WTC11 (cell line): ENCODE measurements at regions not wholly inside any gene's neighbourhood (a gene's known extent, or its start where the extent isn't known, plus 50 kb on each side); places are given as distances from the start of the nearest gene placed in this dataset.

Experiments used
- ATAC-seq: fragments of 200-7000 bp; cut with Tn5 transposase; 2 replicates; pipeline ENCODE4 v1.10.0; 2021; ENCODE audit warnings: mild to moderate bottlenecking, moderate library complexity
- CTCF ChIA-PET: fragments of 300-600 bp; sonication (Branson Sonifier 250); formaldehyde crosslinking; loops from one replicate; lab custom pipeline; 2021; ENCODE audit warnings: antibody characterized with exemption; lab: Charles Lee
- POLR2A ChIA-PET: fragments of 350-600 bp; sonication (Branson Sonifier 250); formaldehyde crosslinking; loops from one replicate; lab custom pipeline; 2021; ENCODE audit warnings: antibody characterized with exemption; lab: Charles Lee
- DNase-seq: peaks from one replicate; pipeline ENCODE4 v3.0.0; 2021; ENCODE audit warnings: low spot score
- H3K27ac Mint-ChIP-seq: 2 replicates; pipeline ENCODE4 v1.8.0; 2021; ENCODE audit warnings: mixed read lengths
- H3K27me3 Mint-ChIP-seq: 2 replicates; pipeline ENCODE4 v1.8.0; 2021; ENCODE audit warnings: low read depth, mild to moderate bottlenecking, moderate library complexity, mixed read lengths
- H3K36me3 Mint-ChIP-seq: 2 replicates; pipeline ENCODE4 v1.8.0; 2021; ENCODE audit warnings: mixed read lengths
- H3K4me1 Mint-ChIP-seq: 2 replicates; pipeline ENCODE4 v1.8.0; 2022; ENCODE audit warnings: mixed read lengths
- H3K4me3 Mint-ChIP-seq: 2 replicates; pipeline ENCODE4 v1.8.0; 2021; ENCODE audit warnings: mild to moderate bottlenecking, moderate library complexity, mixed read lengths
- H3K9me3 Mint-ChIP-seq: 2 replicates; pipeline ENCODE4 v1.8.0; 2021; ENCODE audit warnings: mixed read lengths
- CBFB ChIP-seq: sonication (generic); formaldehyde crosslinking; IDR thresholded peaks from 2 replicates; pipeline ENCODE4 v1.8.1; 2022; ENCODE audit warnings: mild to moderate bottlenecking, low read depth, missing genetic modification reagents
- EMX1 ChIP-seq: fragments of 250-450 bp; sonication (Bioruptor Pico); IDR thresholded peaks from 2 replicates; pipeline ENCODE4 v1.8.0; 2021; ENCODE audit warnings: mild to moderate bottlenecking
- ETV6 ChIP-seq: sonication (generic); formaldehyde crosslinking; IDR thresholded peaks from 2 replicates; pipeline ENCODE4 v1.8.1; 2022; ENCODE audit warnings: mild to moderate bottlenecking, missing genetic modification reagents
- GTF2I ChIP-seq: fragments of 250-450 bp; sonication (Bioruptor Pico); conservative IDR thresholded peaks from 2 replicates; pipeline ENCODE4 v1.4.0; 2021; ENCODE audit warnings: mild to moderate bottlenecking
- IRF1 ChIP-seq: sonication (generic); formaldehyde crosslinking; IDR thresholded peaks from 2 replicates; pipeline ENCODE4 v1.8.0; 2023; ENCODE audit warnings: missing genetic modification reagents
- IRF2 ChIP-seq: sonication (generic); formaldehyde crosslinking; IDR thresholded peaks from 2 replicates; pipeline ENCODE4 v1.8.0; 2022; ENCODE audit warnings: low read depth, missing genetic modification reagents, borderline replicate concordance
- SMAD3 ChIP-seq: sonication (generic); formaldehyde crosslinking; IDR thresholded peaks from 2 replicates; pipeline ENCODE4 v1.8.0; 2022; ENCODE audit warnings: missing genetic modification reagents, mild to moderate bottlenecking, borderline replicate concordance
- SOX15 ChIP-seq: fragments of 250-450 bp; sonication (Bioruptor Pico); IDR thresholded peaks from 2 replicates; pipeline ENCODE4 v1.9.0; 2021; ENCODE audit warnings: mild to moderate bottlenecking
- TCF7 ChIP-seq: sonication (generic); formaldehyde crosslinking; IDR thresholded peaks from 2 replicates; pipeline ENCODE4 v1.8.0; 2022; ENCODE audit warnings: mild to moderate bottlenecking, low read depth, missing genetic modification reagents, moderate library complexity
- TEAD1 ChIP-seq: sonication (generic); formaldehyde crosslinking; IDR thresholded peaks from 2 replicates; pipeline ENCODE4 v1.8.0; 2022; ENCODE audit warnings: mild to moderate bottlenecking, missing genetic modification reagents
- USF1 ChIP-seq: sonication (generic); formaldehyde crosslinking; IDR thresholded peaks from 2 replicates; pipeline ENCODE4 v1.8.0; 2022; ENCODE audit warnings: mild to moderate bottlenecking, missing genetic modification reagents
- ZNF396 ChIP-seq: fragments of 250-450 bp; sonication (Bioruptor Pico); IDR thresholded peaks from 2 replicates; pipeline ENCODE4 v1.8.0; 2021; ENCODE audit warnings: mild to moderate bottlenecking, moderate library complexity, borderline replicate concordance
- ZNF416 ChIP-seq: fragments of 250-450 bp; sonication (Bioruptor Pico); IDR thresholded peaks from 2 replicates; pipeline ENCODE4 v1.9.0; 2021; ENCODE audit warnings: mild to moderate bottlenecking, inconsistent platforms
- TF ChIP-seq, protein P1 (sequence below): sonication (generic); formaldehyde crosslinking; IDR thresholded peaks from 2 replicates; pipeline ENCODE4 v1.8.1; 2022; ENCODE audit warnings: mild to moderate bottlenecking, moderate library complexity, missing genetic modification reagents
- TF ChIP-seq, protein P2 (sequence below): fragments of 250-450 bp; sonication (Bioruptor Pico); IDR thresholded peaks from 2 replicates; pipeline ENCODE4 v1.8.0; 2021; ENCODE audit warnings: mild to moderate bottlenecking
- TF ChIP-seq, protein P3 (sequence below): sonication (generic); formaldehyde crosslinking; IDR thresholded peaks from 2 replicates; pipeline ENCODE4 v1.8.0; 2023; ENCODE audit warnings: missing genetic modification reagents, mild to moderate bottlenecking, borderline replicate concordance

DNA sequence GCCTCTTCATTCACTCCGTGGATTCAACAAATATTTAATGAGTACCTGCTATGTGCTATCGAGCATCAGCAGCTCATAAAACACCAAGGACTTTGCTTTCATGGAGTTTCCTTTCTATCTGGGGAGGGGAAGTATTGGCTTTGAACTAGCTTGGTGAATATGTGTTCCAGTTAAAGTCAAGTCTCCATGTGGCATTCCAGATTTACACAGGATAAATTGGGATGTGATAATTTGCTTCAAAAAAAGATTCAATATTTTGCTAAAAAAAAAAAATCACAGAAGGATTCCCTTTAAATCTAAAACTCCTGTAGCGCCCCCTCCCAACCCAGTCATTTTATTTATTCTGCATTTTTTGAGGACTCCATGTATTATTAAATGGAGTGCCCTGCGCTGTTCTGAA lies 346.3 kb upstream of the SLC30A5 start (continued):
- TF ChIP-seq, protein P1, sequence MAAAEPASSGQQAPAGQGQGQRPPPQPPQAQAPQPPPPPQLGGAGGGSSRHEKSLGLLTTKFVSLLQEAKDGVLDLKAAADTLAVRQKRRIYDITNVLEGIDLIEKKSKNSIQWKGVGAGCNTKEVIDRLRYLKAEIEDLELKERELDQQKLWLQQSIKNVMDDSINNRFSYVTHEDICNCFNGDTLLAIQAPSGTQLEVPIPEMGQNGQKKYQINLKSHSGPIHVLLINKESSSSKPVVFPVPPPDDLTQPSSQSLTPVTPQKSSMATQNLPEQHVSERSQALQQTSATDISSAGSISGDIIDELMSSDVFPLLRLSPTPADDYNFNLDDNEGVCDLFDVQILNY (CRISPR knock-in tag) = no peak

DNA sequence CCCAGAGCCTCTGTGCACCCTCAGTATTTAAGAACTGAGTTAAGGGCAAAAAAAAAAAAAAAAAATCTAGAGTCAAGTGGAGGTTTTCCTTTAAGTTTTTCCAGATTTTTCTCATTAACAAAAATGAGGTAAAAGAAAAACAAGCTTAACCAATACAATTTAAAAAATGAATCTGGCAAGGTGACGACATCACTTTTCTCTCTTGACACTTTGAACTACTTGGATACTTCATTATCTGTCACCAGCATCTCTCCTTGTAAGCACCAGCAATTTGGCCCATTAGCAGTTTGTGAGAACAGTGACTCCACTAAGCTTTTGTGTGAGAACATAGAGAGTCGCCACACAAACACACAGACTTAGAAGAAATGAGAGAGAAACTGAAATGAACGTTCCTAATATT lies 345.7 kb upstream of the SLC30A5 start:
- no peak for ATAC-seq
- H3K4me3 Mint-ChIP-seq = no peak overlapping the region
- peaks cover 29% of the 10 kb centered on the region for H3K4me1 Mint-ChIP-seq
- H3K27ac Mint-ChIP-seq = no peak overlapping the region
- TF ChIP-seq IRF2 (CRISPR knock-in tag) = no peak
- no peak for TF ChIP-seq GTF2I (CRISPR knock-in tag)
- TF ChIP-seq ZNF396 (CRISPR knock-in tag) = no peak
- TF ChIP-seq ZNF416 (CRISPR knock-in tag) = no peak
- no peak for TF ChIP-seq TEAD1 (CRISPR knock-in tag)
- no peak for TF ChIP-seq EMX1 (CRISPR knock-in tag)
- no peak for TF ChIP-seq CBFB (CRISPR knock-in tag)
- TF ChIP-seq TCF7 (CRISPR knock-in tag) = no peak
- TF ChIP-seq IRF1 (CRISPR knock-in tag) = no peak
- TF ChIP-seq SOX15 (CRISPR knock-in tag) = no peak
- no peak for TF ChIP-seq USF1 (CRISPR knock-in tag)
- TF ChIP-seq ETV6 (CRISPR knock-in tag) = no peak
- TF ChIP-seq, protein P2, sequence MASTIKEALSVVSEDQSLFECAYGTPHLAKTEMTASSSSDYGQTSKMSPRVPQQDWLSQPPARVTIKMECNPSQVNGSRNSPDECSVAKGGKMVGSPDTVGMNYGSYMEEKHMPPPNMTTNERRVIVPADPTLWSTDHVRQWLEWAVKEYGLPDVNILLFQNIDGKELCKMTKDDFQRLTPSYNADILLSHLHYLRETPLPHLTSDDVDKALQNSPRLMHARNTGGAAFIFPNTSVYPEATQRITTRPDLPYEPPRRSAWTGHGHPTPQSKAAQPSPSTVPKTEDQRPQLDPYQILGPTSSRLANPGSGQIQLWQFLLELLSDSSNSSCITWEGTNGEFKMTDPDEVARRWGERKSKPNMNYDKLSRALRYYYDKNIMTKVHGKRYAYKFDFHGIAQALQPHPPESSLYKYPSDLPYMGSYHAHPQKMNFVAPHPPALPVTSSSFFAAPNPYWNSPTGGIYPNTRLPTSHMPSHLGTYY (CRISPR knock-in tag) = no peak
- TF ChIP-seq, all 79 proteins: peak for 0
- no peak for DNase-seq
- no peaks in the 10 kb centered on the region for H3K36me3 Mint-ChIP-seq
- H3K9me3 Mint-ChIP-seq = peaks cover 11% of the 10 kb centered on the region
- POLR2A ChIA-PET = no interaction called here
- CTCF ChIA-PET = no interaction called here
- no peaks in the 10 kb centered on the region; the same call in 1 of the 2 replicates for H3K27me3 Mint-ChIP-seq

DNA sequence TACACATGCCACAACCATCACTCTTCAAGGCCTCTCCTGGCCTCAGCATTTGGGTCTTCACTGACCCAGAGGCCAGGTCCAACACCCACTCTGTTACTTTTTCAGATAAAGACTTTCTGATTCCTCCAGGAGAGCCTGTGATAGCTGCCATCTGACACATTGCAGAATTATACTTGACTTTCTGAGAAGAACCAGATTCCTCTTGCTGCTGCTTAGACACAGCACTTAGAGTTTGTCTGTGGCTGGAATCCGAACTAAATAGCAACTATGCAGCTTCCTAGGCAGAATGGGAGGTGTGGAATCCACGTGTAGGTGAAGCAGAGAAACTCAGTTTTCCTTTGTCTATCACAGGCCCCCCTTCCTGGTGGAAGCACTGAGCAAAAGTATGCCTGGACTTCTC lies 344.7 kb upstream of the SLC30A5 start:
- peaks cover 29% of the 10 kb centered on the region for H3K4me1 Mint-ChIP-seq
- no peak overlapping the region for H3K4me3 Mint-ChIP-seq
- no peaks in the 10 kb centered on the region for H3K36me3 Mint-ChIP-seq
- POLR2A ChIA-PET = no interaction called here
- H3K9me3 Mint-ChIP-seq = peaks cover 8% of the 10 kb centered on the region
- no peak overlapping the region for H3K27ac Mint-ChIP-seq
- CTCF ChIA-PET = no interaction called here
- H3K27me3 Mint-ChIP-seq = no peaks in the 10 kb centered on the region; the same call in 1 of the 2 replicates
- ATAC-seq = no peak
- DNase-seq = no peak
- TF ChIP-seq, protein P3, sequence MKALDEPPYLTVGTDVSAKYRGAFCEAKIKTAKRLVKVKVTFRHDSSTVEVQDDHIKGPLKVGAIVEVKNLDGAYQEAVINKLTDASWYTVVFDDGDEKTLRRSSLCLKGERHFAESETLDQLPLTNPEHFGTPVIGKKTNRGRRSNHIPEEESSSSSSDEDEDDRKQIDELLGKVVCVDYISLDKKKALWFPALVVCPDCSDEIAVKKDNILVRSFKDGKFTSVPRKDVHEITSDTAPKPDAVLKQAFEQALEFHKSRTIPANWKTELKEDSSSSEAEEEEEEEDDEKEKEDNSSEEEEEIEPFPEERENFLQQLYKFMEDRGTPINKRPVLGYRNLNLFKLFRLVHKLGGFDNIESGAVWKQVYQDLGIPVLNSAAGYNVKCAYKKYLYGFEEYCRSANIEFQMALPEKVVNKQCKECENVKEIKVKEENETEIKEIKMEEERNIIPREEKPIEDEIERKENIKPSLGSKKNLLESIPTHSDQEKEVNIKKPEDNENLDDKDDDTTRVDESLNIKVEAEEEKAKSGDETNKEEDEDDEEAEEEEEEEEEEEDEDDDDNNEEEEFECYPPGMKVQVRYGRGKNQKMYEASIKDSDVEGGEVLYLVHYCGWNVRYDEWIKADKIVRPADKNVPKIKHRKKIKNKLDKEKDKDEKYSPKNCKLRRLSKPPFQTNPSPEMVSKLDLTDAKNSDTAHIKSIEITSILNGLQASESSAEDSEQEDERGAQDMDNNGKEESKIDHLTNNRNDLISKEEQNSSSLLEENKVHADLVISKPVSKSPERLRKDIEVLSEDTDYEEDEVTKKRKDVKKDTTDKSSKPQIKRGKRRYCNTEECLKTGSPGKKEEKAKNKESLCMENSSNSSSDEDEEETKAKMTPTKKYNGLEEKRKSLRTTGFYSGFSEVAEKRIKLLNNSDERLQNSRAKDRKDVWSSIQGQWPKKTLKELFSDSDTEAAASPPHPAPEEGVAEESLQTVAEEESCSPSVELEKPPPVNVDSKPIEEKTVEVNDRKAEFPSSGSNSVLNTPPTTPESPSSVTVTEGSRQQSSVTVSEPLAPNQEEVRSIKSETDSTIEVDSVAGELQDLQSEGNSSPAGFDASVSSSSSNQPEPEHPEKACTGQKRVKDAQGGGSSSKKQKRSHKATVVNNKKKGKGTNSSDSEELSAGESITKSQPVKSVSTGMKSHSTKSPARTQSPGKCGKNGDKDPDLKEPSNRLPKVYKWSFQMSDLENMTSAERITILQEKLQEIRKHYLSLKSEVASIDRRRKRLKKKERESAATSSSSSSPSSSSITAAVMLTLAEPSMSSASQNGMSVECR (CRISPR knock-in tag) = no peak
- TF ChIP-seq SMAD3 = no peak
